OCI-LY3 (cell line): ENCODE measurements at regions not wholly inside any gene's neighbourhood (a gene's known extent, or its start where the extent isn't known, plus 50 kb on each side); places are given as distances from the start of the nearest gene placed in this dataset.

Experiments used
- CTCF ChIP-seq: fragments of 200-600, 300-600 bp; sonication (generic); IDR thresholded peaks from 2 replicates; pipeline ENCODE4 v1.5.1; 2014; ENCODE audit warnings: antibody characterized with exemption, low read length, low read depth
- EZH2phosphoT487 ChIP-seq: fragments of 200-600 bp; shearing (Covaris generic); IDR thresholded peaks from 2 replicates; pipeline ENCODE4 v1.6.1; 2018; ENCODE audit warnings: antibody characterized with exemption, mixed run types, low read depth

GRCh38 chr13:55087085-55087484, 2053.6 kb upstream of the PRR20A start:
- 0 out of 2 replicates have a peak, but pooled peaks have one; percentile 11 for TF ChIP-seq CTCF
- no peak for TF ChIP-seq EZH2phosphoT487
